SK-N-SH (cell line): ENCODE measurements at regions not wholly inside any gene's neighbourhood (a gene's known extent, or its start where the extent isn't known, plus 50 kb on each side); places are given as distances from the start of the nearest gene placed in this dataset.
"Not testable (repeated sequence)": the region's sequence is repeated elsewhere in the genome, so short reads cannot be mapped to it uniquely, and the experiment has no call there.

Source experiments
- CTCF ChIA-PET: fragments of 300-600, 350-600 bp; formaldehyde crosslinking; extraction: SDS; loops from one replicate; lab custom pipeline; 2021; lab: Yijun Ruan, JAX
- POLR2A ChIA-PET: fragments of 350-600 bp; sonication (Branson Sonifier 250); formaldehyde crosslinking; extraction: SDS; loops from one replicate; lab custom pipeline; 2020; ENCODE audit warnings: antibody characterized with exemption, inconsistent platforms; lab: Yijun Ruan, JAX
- DNase-seq: peaks from one replicate; pipeline ENCODE4 v3.0.0; 2012
- H2AFZ ChIP-seq: fragments of 200-600 bp; sonication (generic); 2 replicates; pipeline ENCODE4 v1.8.1; 2016; ENCODE audit warnings: antibody characterized with exemption, mild to moderate bottlenecking, low read depth
- H3F3A ChIP-seq: fragments of 200-600 bp; sonication (generic); replicated peaks from 2 replicates; pipeline ENCODE3; 2016; ENCODE audit warnings: antibody characterized with exemption, mild to moderate bottlenecking; ENCODE audit not compliant: insufficient read depth
- H3K27ac ChIP-seq, 2 experiments: fragments of 200-500 bp in 1 of 2; fragments of 200-600 bp in 1 of 2; sonication (Bioruptor generic) in 1 of 2; sonication (generic), shearing (Covaris generic) in 1 of 2; 2 replicates each; pipeline versions ENCODE4 v1.5.1 to v1.6.1; 2014 to 2016; ENCODE audit warnings: low read depth in 2 of 2, inconsistent platforms in 1 of 2, low read length in 1 of 2, mild to moderate bottlenecking in 1 of 2, mixed read lengths in 1 of 2
- H3K27me3 ChIP-seq: fragments of 200-600 bp; sonication (generic), shearing (Covaris generic); 2 replicates; pipeline ENCODE4 v1.6.1; 2016; ENCODE audit warnings: mixed run types; ENCODE audit not compliant: insufficient read depth
- H3K36me3 ChIP-seq, 2 experiments: fragments of 200-500 bp in 1 of 2; fragments of 200-600 bp in 1 of 2; sonication (Bioruptor generic) in 1 of 2; sonication (generic) in 1 of 2; replicated peaks in 1 of 2; 2 replicates each; pipeline versions ENCODE3 to v1.5.1; 2014 to 2016; ENCODE audit warnings: low read length in 1 of 2, mild to moderate bottlenecking in 1 of 2; ENCODE audit not compliant: insufficient read depth in 2 of 2, control insufficient read depth in 1 of 2
- H3K4me1 ChIP-seq, 2 experiments: fragments of 200-500 bp in 1 of 2; fragments of 200-600 bp in 1 of 2; sonication (Bioruptor generic) in 1 of 2; sonication (generic), shearing (Covaris generic) in 1 of 2; 2 replicates each; pipeline versions ENCODE4 v1.5.1 to v1.6.1; 2014 to 2016; ENCODE audit warnings: low read depth in 1 of 2, low read length in 1 of 2, mixed run types in 1 of 2; ENCODE audit not compliant: insufficient read depth in 2 of 2, control insufficient read depth in 1 of 2
- H3K4me2 ChIP-seq: fragments of 200-600 bp; sonication (generic), shearing (Covaris generic); 2 replicates; pipeline ENCODE4 v1.6.1; 2017; ENCODE audit warnings: mixed run types
- H3K4me3 ChIP-seq, 2 experiments: fragments of 200-500 bp in 1 of 2; fragments of 200-600 bp in 1 of 2; sonication (Bioruptor generic) in 1 of 2; sonication (generic), shearing (Covaris generic) in 1 of 2; 2 replicates each; pipeline versions ENCODE4 v1.5.1 to v1.8.1; 2014 to 2016; ENCODE audit warnings: low read depth in 2 of 2, inconsistent platforms in 1 of 2, low read length in 1 of 2, mild to moderate bottlenecking in 1 of 2, mixed read lengths in 1 of 2, moderate library complexity in 1 of 2
- H3K79me2 ChIP-seq: fragments of 200-600 bp; sonication (generic); 2 replicates; pipeline ENCODE4 v1.8.1; 2017; ENCODE audit warnings: mild to moderate bottlenecking; ENCODE audit not compliant: insufficient read depth
- H3K9ac ChIP-seq: fragments of 200-600 bp; sonication (generic); 2 replicates; pipeline ENCODE4 v1.6.1; 2017; ENCODE audit warnings: mixed run types
- H3K9me2 ChIP-seq: fragments of 200-600 bp; sonication (generic); 2 replicates; pipeline ENCODE4 v1.6.1; 2017; ENCODE audit warnings: mixed run types
- H3K9me3 ChIP-seq: fragments of 200-600 bp; sonication (generic); 2 replicates; pipeline ENCODE4 v1.6.1; 2017; ENCODE audit warnings: mixed run types, mild to moderate bottlenecking, moderate library complexity
- H4K20me1 ChIP-seq: fragments of 200-600 bp; sonication (generic); 2 replicates; pipeline ENCODE4 v1.6.1; 2017; ENCODE audit warnings: mild to moderate bottlenecking, mixed run types; ENCODE audit not compliant: insufficient read depth
- CTCF ChIP-seq: fragments of 200-600 bp; sonication (generic); IDR thresholded peaks from 2 replicates; pipeline ENCODE4 v1.6.1; 2017; ENCODE audit warnings: antibody characterized with exemption, mild to moderate bottlenecking, moderate library complexity
- ELF1 ChIP-seq: IDR thresholded peaks from 2 replicates; pipeline ENCODE4 v1.4.0; 2012
- EP300 ChIP-seq, 2 experiments: IDR thresholded peaks; 2 replicates each; pipeline versions ENCODE4 v1.4.0 to v1.6.1; 2012; ENCODE audit warnings: borderline replicate concordance in 1 of 2, low read depth in 1 of 2, low read length in 1 of 2
- EZH2phosphoT487 ChIP-seq: fragments of 200-600 bp; sonication (generic); IDR thresholded peaks from 2 replicates; pipeline ENCODE4 v1.6.1; 2017; ENCODE audit warnings: low read depth, mixed run types, mild to moderate bottlenecking, antibody characterized with exemption, moderate library complexity, borderline replicate concordance
- JUND ChIP-seq: IDR thresholded peaks from 2 replicates; pipeline ENCODE4 v1.4.0; 2012
- NFIC ChIP-seq: IDR thresholded peaks from 2 replicates; pipeline ENCODE4 v1.4.0; 2012; ENCODE audit warnings: borderline replicate concordance
- PBX3 ChIP-seq: IDR thresholded peaks from 2 replicates; pipeline ENCODE4; 2012
- RAD21 ChIP-seq: IDR thresholded peaks from 2 replicates; pipeline ENCODE4 v1.6.1; 2012; ENCODE audit warnings: mild to moderate bottlenecking, low read length
- RFX5 ChIP-seq: IDR thresholded peaks from 2 replicates; pipeline ENCODE4 v1.6.1; 2012; ENCODE audit warnings: mild to moderate bottlenecking, improper control_type of control experiment, low read length
- RXRA ChIP-seq: IDR thresholded peaks from 2 replicates; pipeline ENCODE4 v1.4.0; 2012; ENCODE audit warnings: low read depth, mild to moderate bottlenecking, borderline replicate concordance
- TCF12 ChIP-seq: IDR thresholded peaks from 2 replicates; pipeline ENCODE4 v1.4.0; 2012
- TEAD4 ChIP-seq: IDR thresholded peaks from 2 replicates; pipeline ENCODE4 v1.4.0; 2012; ENCODE audit warnings: mild to moderate bottlenecking, borderline replicate concordance; ENCODE audit not compliant: insufficient read depth
- WGBS: methylation state at CpG from one replicate; pipeline ENCODE4 v1.1.6; 2017; ENCODE audit warnings: low lambda C conversion rate; 5-methylcytosine and 5-hydroxymethylcytosine counted together

GRCh38 chr1:65615859-65616258 is 176.8 kb upstream of the PDE4B start:
- Histone ChIP-seq H3K79me2 (no peaks in the 10 kb centered on the region), H3K27me3 (no peaks in the 10 kb centered on the region), H3K9me3 (no peaks in the 10 kb centered on the region), H3K4me1 (no peaks in the 10 kb centered on the region; a peak in 2 of 4 replicates), H3K4me2 (no peak overlapping the region), H2AFZ (no peak overlapping the region), H3K27ac (no peak overlapping the region), H3F3A (no peaks in the 10 kb centered on the region), H3K36me3 (no peaks in the 10 kb centered on the region), H4K20me1 (no peaks in the 10 kb centered on the region), H3K9me2 (no peaks in the 10 kb centered on the region), H3K4me3 (no peak overlapping the region), H3K9ac (no peak overlapping the region)
- WGBS = 46% methylated on average over 2 of the region's 2 CpGs
- no peak for DNase-seq
- ChIA-PET CTCF (no interaction called here), POLR2A (no interaction called here)
- TF ChIP-seq JUND (0 out of 2 replicates have a peak, but pooled peaks have one; percentile 14), RAD21 (no peak), EZH2phosphoT487 (no peak), RFX5 (no peak)

GRCh38 chr1:65621721-65622120 is 171.0 kb upstream of the PDE4B start:
- H3K4me1 ChIP-seq, H3K4me2 ChIP-seq, H3K79me2 ChIP-seq, H3K9ac ChIP-seq, H3K4me3 ChIP-seq, DNase-seq, H3K9me3 ChIP-seq, H3F3A ChIP-seq, H3K27me3 ChIP-seq, POLR2A ChIA-PET, H2AFZ ChIP-seq, H4K20me1 ChIP-seq, H3K9me2 ChIP-seq, H3K27ac ChIP-seq, H3K36me3 ChIP-seq, CTCF ChIA-PET: not testable (repeated sequence)
- peak; percentile 64 for TF ChIP-seq PBX3
- peak in 1 of 2 experiments; percentile 35; a peak in 2 of 4 replicates for TF ChIP-seq EP300 (IDR thresholded peaks at IDR 0.05; ENCODE audit: borderline replicate concordance in 1 of 2, low read depth in 1 of 2, low read length in 1 of 2)
- peak; percentile 45; the same call in 1 of the 2 replicates for TF ChIP-seq RXRA
- peak; percentile 63; the same call in 1 of the 2 replicates for TF ChIP-seq TEAD4
- TF ChIP-seq TCF12 = peak; percentile 46; the same call in 1 of the 2 replicates
- peak; percentile 16; the same call in 1 of the 2 replicates for TF ChIP-seq NFIC
- WGBS = 58% methylated on average over 1 of the region's 1 CpG

- TF ChIP-seq NFIC = no peak
- TF ChIP-seq PBX3 = no peak
- no peak for TF ChIP-seq ELF1
- peak; percentile 38 for TF ChIP-seq CTCF
- no peak; the same call in 1 of the 2 replicates for TF ChIP-seq RAD21
- TF ChIP-seq, all 33 proteins: peak for 1
- H3K79me2 ChIP-seq = no peaks in the 10 kb centered on the region
- H3K27me3 ChIP-seq = no peaks in the 10 kb centered on the region
- no peak overlapping the region for H3K4me3 ChIP-seq
- no peaks in the 10 kb centered on the region for H3K36me3 ChIP-seq
- H3K4me2 ChIP-seq = no peak overlapping the region
- no peaks in the 10 kb centered on the region for H3F3A ChIP-seq
- H2AFZ ChIP-seq = no peak overlapping the region
- no peaks in the 10 kb centered on the region; a peak in 2 of 4 replicates for H3K4me1 ChIP-seq
- no peak for DNase-seq
- no peaks in the 10 kb centered on the region for H3K9me2 ChIP-seq
- H3K9me3 ChIP-seq = no peaks in the 10 kb centered on the region
- H3K9ac ChIP-seq = no peak overlapping the region
- WGBS = 100% methylated on average over 1 of the region's 1 CpG
- CTCF ChIA-PET = no interaction called here
- POLR2A ChIA-PET = no interaction called here
- H3K27ac ChIP-seq = no peak overlapping the region
- H4K20me1 ChIP-seq = no peaks in the 10 kb centered on the region
Observed at GRCh38 chr1:65623895-65624294, 168.8 kb upstream of the PDE4B start.
